Putamen (tissue), 1 donor: ENCODE measurements at regions not wholly inside any gene's neighbourhood (a gene's known extent, or its start where the extent isn't known, plus 50 kb on each side); places are given as distances from the start of the nearest gene placed in this dataset.

Source experiments
- DNase-seq: peaks from one replicate; pipeline ENCODE4 v3.0.0-alpha.2; 2016; ENCODE audit warnings: low spot score

- DNase-seq: no peak
Measured at GRCh38 chr6:66940003-66940402, 1233.0 kb upstream of the EYS start.

DNA sequence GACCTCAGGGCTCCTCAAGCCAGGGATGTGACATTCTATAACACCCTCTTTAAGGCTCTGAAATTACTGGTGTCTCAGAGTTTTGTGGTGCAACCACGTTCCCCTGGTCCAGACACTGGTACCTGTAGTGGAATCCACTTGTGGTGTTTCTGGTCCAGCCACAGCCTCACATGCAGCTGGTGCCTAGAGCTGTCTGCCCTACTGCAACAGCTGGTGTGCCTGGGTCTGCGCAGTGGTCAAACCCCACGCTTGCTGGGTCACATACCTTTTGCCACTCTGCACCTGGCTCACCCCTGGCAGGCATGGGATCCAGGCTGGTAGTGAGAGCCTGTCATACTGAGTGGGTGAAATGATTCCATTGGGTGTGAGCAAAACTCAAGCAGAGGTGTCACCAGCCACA is 1230.2 kb upstream of the EYS start:
- DNase-seq: no peak

DNA sequence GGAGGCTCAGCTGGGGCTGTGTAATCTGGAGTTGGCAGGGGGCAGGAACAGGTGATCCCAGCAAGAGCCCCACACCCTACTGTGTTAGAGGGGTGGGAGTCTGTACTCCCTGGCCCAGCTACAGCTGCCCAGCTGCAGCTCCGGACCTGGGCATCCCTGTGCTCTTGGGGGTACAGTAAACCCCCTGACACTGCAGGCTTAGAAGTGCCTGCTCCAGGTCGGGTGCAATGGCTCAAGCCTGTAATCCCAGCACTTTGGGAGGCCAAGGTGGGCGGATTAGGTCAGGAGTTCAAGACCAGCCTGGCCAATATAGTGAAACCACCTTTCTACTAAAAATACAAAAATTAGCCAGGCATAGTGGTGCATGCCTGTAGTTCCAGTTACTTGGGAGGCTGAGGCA is 1228.6 kb upstream of the EYS start:
- no peak for DNase-seq

GRCh38 chr6:66931787-66932186 is 1224.8 kb upstream of the EYS start:
- DNase-seq: peak; percentile 0

GRCh38 chr6:66930559-66931290 is 1223.7 kb upstream of the EYS start:
- no peak for DNase-seq

DNA sequence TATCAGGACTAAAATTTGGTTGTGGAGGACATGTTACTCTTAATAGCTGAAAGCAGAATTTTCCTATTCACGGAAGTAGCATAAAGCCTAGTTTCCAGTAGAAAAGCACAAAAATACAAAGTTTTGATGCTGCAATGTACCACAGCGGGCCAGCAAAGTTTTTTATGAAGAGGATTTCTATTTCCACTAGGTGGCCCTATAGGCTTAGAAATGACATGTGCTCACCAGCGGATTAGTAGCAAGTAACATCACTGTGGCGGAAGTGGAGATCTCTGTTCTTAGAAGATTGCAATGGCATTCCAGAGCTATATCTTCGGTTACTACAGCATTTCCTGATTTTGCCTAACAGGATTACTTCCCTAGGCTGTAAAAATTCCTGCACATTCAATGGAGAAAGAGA is 1219.0 kb upstream of the EYS start:
- no peak for DNase-seq

- no peak for DNase-seq
Measured at GRCh38 chr6:66913657-66914056, 1206.6 kb upstream of the EYS start.

GRCh38 chr6:66902457-66902856 is 1195.4 kb upstream of the EYS start:
- DNase-seq: no peak

DNA sequence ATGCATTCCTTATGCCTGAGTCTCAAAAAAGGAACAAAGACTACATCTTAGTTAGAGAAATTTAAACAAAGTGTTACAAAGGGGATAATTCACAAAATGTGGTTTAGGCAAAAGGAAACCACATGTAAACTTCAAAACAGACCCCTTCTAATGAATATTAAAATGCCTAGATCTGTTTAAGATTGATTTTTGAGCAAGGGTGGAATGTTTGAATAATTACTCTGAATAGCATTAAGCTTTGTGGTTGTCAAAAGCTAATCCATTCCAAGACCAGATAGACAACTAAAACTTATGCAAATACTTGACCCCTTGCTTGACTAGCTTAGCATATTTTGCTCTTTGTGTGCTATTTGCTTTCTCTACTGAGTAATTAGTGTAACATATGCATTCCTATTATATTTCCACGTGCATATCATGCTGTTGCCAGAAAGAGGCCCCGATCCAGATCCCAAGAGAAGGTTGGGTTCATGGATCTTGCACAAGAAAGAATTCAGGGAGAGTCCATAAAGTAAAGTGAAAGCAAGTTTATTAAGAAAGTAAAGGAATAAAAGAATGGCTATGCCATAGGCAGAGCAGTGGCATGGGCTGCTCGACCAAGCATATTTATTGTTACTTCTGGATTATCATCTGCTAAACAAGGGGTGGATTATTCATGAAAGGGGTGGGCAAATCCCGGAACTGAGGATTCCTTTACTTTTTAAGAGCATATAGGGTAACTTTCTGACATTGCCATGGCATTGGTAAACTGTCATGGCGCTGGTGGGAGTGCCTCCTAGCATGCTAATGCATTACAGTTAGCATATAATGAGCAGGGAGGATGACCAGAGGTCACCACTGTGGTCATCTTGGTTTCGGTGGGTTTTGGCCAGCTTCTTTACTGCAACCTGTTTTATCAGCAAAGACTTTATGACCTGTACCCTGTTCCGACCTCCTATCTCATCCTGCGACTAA is 1193.4 kb upstream of the EYS start:
- DNase-seq: no peak

- DNase-seq: no peak
Measured at GRCh38 chr6:66897576-66897975, 1190.5 kb upstream of the EYS start.

DNA sequence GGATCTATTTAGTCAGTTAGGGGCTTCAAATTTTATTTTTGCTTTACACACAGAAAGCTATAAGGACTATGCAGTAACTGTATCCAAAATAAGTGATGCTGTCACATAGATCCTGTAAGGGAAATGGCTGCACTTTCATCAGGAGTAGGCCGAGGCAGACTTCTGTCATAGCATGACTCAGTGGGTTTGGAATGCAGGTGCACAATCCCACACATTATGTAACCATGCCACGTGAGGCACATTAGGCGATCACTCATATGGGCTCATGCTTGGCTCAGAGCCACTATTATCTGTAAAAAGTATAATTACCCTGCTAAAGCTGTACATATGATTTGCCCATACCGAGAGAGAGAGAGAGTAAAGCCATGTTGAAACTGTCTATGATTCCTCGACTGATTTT is 1189.4 kb upstream of the EYS start:
- no peak for DNase-seq

GRCh38 chr6:66883453-66883852 is 1176.4 kb upstream of the EYS start:
- DNase-seq: no peak

DNA sequence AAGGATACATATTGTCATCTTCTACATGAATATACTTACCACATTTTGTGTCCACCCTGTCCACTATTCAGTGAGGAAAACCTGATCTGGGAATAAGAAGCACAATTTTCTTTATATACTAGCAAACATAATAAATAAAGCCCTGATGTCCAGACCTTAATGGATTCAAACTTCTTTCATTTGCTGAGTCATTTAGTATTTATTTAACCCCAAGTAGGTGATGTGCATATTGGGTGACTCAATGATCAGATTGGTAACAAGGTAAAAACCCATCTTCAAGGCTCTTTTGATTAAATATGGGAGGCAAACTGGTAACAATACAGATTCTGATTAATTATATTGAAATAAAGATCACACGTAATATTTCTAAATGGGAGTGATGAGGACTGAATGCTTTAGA is 1159.8 kb upstream of the EYS start:
- no peak for DNase-seq

- no peak for DNase-seq
Measured at GRCh38 chr6:66865771-66866170, 1158.7 kb upstream of the EYS start.

- no peak for DNase-seq
Measured at GRCh38 chr6:66861007-66861541, 1154.0 kb upstream of the EYS start.

DNA sequence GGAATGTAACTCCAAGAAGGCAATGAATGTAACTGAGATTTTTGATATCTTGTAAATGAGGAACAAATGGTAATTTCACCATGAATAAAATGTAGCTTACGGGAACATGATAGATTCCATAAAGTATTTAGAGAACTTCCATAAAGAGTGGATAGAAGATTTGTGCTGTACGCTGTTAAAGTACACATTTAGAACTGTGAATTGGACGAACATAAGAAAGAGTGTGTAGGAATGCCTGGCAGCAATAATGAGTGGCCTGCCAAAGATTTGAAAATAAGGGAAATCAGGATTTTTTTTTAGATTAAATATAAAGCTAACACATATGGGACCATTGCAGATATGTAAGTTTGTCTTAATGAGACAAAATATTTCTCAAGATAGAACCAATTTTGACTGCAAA is 1153.3 kb upstream of the EYS start:
- DNase-seq: no peak

GRCh38 chr6:66858196-66858595 is 1151.2 kb upstream of the EYS start:
- no peak for DNase-seq

- no peak for DNase-seq
Measured at GRCh38 chr6:66854014-66854413, 1147.0 kb upstream of the EYS start.

GRCh38 chr6:66851930-66852329 is 1144.9 kb upstream of the EYS start:
- no peak for DNase-seq

- no peak for DNase-seq
Measured at GRCh38 chr6:66849843-66850242, 1142.8 kb upstream of the EYS start.

DNA sequence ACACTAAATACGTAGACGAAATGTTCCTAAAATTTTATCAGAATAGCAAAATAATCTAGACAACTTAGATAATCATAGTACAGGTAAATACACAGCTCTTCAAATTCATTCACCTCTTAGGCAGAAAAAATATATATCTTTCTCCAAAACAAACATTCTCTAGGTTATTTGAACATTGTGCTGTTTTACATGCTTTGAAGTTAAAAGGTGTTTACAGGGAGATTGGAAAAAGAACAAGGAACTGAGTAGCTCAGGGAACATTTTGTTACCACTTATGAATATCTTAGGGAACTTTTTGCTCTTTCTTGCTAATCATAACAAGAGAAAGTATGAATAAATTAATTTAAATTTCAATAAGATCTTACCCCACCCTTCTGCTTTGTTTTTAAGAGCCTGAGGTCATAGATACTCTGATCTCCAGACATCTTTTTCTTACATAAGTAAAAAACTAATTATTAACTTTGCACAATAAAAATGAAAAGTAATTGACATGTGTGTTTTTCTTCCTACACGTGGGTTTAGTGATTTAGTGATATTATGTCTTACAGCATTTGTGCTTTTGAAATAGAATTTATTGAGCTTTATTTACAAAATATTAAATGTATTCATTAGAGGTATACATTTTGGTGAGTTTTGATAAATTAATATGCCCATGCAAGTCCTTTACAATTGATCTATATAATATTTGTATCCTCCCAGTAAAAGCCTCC is 1141.4 kb upstream of the EYS start:
- DNase-seq: no peak

GRCh38 chr6:66838764-66839163 is 1131.7 kb upstream of the EYS start:
- no peak for DNase-seq
